Non-pigmented ciliary epithelial cell (primary cell): ENCODE measurements at regions not wholly inside any gene's neighbourhood (a gene's known extent, or its start where the extent isn't known, plus 50 kb on each side); places are given as distances from the start of the nearest gene placed in this dataset.

Experiments used
- DNase-seq: peaks from one replicate; pipeline ENCODE4 v3.0.0-alpha.2; 2010; ENCODE audit warnings: low read depth

- no peak for DNase-seq
These were observed 1504.5 kb downstream of the CDH11 start for GRCh38 chr16:63617047-63617989.

GRCh38 chr16:63614429-63614828 is 1507.4 kb downstream of the CDH11 start:
- DNase-seq, result no peak

DNA sequence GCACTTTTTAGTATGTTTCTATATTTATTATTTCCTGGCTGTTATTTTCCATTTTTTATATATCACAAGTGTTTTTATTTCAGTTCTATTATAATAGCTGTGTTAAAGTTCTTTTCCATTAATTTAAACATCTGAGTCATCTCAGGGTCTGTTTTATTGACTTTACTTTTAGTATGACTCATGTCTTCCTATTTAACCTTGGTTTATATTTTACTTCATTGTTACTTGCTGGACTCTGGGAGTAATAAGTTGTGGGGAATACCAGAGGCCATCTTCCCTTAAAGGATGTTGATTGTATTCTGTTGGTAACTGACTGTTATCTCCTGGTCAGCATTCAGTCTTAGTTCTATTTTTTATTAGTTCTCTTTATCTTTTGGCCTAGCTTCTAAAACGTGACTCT is 1508.2 kb downstream of the CDH11 start:
- peak; percentile 6 for DNase-seq

DNA sequence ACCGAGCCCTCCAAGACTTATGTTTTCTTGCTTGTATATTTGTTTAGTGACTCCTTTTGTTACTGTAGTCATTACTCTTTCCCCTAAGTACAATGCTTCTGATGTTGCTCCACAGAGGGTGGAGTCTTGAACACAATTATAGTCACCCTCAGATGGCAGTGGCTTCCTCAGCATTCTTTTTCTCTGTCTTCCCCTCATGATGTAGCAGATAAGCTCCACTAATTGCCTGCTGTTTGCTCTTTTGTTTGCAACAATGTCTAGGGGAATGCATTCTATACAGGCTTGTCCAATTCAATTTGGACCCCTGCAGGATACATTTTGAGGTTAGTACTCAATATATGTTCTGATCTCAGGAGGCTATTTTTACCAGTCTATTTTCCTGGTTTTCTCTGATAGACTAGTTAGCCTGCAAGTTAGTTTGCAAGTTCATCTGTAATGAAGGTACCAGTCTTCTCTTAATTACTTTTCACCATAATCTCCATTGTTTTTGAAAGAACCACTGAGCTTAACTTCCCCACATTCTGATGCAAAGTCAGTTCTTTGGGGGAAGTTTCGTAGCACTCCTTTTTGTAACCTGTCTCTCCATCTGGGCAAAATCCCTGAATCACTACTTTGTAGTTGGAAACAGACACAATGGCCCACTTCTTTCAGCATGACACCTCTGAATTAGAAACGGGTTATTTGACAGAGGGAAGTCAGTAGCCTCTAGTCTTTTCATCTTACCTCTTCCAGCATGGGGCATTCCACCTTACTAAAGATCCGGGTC is 1509.2 kb downstream of the CDH11 start:
- no peak for DNase-seq

DNA sequence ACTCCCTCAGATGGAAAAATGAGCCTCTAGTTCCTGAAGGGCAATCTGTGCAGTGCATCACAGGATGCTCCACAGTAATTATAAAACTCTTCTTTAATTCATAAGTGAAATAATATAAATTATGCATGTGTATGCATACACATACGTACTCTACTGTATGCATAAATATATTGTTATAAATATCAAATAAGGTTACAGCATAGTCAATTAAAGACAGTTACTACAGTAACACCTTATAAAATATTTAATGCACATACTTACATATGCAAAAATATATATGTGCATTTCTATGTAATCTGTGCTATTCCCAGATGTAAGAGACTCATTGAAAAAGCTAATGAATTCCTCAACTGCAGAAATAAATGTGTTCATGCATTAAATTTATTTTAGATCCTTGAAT is 1515.1 kb downstream of the CDH11 start:
- DNase-seq, result no peak

GRCh38 chr16:63602206-63602927 is 1519.5 kb downstream of the CDH11 start:
- no peak for DNase-seq

DNA sequence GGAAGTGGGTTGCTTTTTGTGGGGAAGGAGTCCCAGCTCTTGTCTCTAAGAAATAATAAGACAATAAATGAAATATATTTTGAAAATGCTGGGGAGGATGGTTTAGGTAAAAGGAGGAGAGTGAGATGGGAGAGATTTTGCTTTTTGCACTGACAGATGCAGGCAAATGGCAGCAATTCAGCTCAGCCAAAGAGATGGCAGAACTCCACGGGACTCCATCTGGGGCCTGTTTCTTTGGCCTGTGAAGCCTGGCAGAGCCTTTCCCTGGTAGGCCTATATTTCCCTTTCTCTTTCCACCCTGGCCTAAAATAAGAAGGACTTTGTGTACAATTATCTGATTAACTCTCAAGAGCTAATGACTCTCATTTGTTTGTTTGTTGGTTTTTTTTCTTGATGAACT is 1525.1 kb downstream of the CDH11 start:
- no peak for DNase-seq

DNA sequence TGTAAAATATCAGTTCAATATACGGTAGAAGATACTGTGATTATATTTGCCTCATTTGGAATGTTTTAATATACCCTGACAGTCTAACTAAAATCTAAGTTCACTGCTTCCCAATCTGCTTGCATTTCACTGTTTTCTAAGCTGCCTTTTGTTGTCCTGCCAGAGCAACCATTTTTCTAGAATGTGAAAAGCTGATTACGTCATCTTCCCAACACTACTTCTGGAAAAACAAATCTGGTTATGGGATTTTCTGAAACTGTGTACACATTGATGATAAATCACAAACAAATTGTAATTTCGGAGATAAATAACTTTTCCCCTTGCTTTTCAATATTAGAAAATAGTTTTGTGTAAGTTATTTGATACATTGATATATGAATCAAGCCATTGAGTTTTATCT is 1529.0 kb downstream of the CDH11 start:
- DNase-seq, result no peak

- DNase-seq, result no peak
These were observed 1540.3 kb downstream of the CDH11 start for GRCh38 chr16:63581570-63581969.

DNA sequence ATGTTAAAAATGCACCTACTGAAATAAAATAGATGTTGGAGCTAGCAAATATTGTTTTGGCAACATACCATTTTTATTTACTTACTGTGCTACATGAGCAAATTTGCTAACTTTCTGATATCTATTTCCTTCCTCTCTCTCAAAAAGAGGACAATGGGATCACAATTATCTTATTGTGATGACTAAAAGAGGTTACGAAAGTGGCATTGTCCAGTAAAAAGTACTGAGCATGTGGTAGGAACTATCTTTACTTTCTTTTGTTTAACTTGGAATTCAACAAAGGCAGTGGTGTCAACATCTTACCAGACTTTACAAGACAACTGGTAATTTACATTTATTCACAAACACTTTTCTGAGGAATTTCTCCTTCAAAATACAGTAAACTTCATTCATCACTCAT is 1542.6 kb upstream of the CDH8 start:
- DNase-seq, result no peak

GRCh38 chr16:63577891-63578290 is 1541.7 kb upstream of the CDH8 start:
- DNase-seq, result no peak

- DNase-seq, result no peak
These were observed 1538.8 kb upstream of the CDH8 start for GRCh38 chr16:63575041-63575440.

DNA sequence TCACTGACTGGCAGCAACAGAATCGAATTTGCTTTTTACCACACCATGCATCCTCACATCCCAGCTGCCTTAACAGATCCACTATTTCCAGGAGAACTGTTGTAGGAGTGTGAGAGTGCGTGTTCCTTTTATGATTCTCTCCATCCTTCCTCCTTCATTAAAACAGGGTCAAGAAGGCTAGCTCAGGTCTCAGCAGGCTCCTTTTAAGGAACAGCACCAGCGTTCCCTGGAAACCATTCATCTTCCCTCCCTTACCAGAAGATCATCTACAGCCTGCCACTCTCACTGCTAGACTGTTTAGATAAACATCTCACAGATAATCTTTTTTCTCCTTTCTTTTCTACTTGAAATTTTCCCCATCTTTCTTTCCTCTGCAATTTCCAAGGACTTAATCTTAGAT is 1531.9 kb upstream of the CDH8 start:
- DNase-seq, result no peak

GRCh38 chr16:63563819-63564505 is 1527.7 kb upstream of the CDH8 start:
- no peak for DNase-seq

DNA sequence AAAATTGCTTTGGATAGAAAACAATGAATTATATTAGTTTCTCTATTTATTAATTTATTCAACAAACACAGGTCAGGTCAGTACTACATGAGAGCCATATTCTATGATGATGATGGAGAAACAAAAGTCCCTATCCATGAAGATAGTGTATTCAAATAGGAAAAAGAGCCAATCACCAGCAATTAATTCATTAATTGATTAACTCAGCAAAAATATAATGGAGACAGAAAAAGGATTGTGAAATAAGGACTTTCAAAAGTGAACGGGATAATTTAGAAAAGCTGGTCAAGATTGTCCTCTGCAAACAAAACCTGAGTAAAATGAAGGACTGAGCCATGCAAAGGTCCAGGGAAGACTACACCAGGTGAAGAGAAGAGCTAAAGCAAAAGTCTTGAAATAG is 1517.7 kb upstream of the CDH8 start:
- DNase-seq, result no peak

DNA sequence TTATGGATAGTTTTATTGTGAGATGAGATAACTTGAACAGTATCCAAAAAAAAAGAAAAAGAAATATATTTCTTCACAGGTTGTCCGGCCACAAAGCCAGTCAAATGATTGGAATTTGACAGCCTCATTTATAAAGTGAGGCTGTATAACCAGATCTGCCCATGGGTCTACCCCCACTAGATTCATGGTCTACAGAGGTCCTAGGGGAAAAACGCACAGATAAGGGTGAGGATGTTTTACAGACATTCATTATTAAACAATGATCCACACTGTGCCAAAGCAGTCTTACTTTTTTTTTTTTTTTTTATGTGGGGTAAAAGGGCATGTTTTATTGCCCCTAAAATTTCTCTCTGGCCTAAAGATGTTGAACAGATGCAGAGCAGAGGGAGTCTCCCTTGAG is 1503.0 kb upstream of the CDH8 start:
- no peak for DNase-seq

GRCh38 chr16:63530974-63531373 is 1494.7 kb upstream of the CDH8 start:
- DNase-seq, result no peak

DNA sequence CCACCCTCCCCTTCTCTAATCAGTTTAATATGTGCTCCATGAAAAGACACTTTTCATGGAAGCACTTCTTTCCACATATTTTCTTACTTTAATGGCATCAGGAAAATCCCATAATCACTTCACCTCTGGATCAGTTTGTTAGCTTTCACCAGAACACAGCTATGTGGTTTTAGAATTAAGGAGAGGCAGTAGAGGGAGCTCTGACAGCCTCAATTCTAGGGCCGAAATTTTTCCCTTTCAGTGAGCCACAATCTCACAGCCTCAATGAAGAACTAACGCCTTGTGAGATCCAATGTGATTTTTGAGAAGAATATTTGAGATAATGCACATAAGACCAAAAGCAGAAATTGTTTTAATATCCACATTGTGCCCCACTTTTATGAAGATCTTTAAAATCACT is 1494.0 kb upstream of the CDH8 start:
- DNase-seq, result no peak

- no peak for DNase-seq
These were observed 1491.2 kb upstream of the CDH8 start for GRCh38 chr16:63527404-63527803.

- no peak for DNase-seq
These were observed 1480.2 kb upstream of the CDH8 start for GRCh38 chr16:63516394-63516793.

DNA sequence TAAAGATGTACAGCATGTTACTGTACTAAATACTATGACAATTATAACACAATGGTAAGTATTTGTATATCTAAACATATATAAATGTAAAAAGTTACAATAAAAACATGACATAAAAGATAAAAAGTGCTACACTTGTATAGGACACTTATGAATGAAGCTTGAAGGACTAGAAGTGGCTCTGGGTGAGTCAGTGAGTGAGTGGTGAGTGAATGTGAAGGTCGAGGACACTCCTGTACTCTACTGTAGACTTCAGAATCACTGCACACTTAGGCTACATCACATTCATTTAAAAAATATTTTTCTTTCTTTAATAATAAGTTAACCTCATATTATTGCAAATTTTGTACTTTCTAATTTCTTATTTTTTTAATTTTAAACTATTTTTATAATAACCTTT is 1476.7 kb upstream of the CDH8 start:
- DNase-seq, result no peak

DNA sequence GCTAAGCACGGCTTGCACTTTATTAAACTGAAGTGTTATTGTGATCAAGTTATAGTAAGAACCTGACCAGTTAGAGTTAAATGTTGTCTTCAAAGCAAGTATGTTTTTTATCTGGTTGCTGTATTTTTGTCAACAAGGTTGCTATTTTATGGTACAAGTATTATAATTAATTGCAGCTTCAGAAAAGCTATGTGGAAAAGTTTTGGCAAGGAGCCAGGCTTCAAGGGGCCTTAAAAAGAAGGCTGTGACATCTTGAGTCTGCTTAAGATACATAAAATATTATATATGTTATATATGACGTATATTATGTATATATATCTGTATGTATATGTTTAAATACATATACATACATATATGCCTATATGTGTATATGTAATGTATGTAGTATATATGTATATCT is 1461.2 kb upstream of the CDH8 start:
- no peak for DNase-seq
